ENCODE measurements at regions not wholly inside any gene's neighbourhood (a gene's known extent, or its start where the extent isn't known, plus 50 kb on each side); places are given as distances from the start of the nearest gene placed in this dataset.
A peak's percentile ranks its signal among the peaks of the same experiment; 100 is the strongest.

GRCh38 chr22:48574776-48575617, 1252.7 kb downstream of the BRD1 start (continued):
- TF ChIP-seq HOMEZ (CRISPR knock-in tag; IDR thresholded peaks at IDR 0.05; ENCODE audit: low read depth) (no peak), BCL6 (CRISPR knock-in tag; IDR thresholded peaks at IDR 0.05) (no peak), ZNF367 (CRISPR knock-in tag; IDR thresholded peaks at IDR 0.05; ENCODE audit: borderline replicate concordance) (no peak), U2AF2 (IDR thresholded peaks at IDR 0.05; ENCODE audit: low read depth, low read length) (no peak), ZNF687 (CRISPR knock-in tag; IDR thresholded peaks at IDR 0.05) (peak; percentile 57), CREM (IDR thresholded peaks at IDR 0.05) (no peak), CREM (CRISPR knock-in tag; IDR thresholded peaks at IDR 0.05) (no peak), ZFP91 (CRISPR knock-in tag; IDR thresholded peaks at IDR 0.05; ENCODE audit: borderline replicate concordance) (no peak; the same call in 1 of the 2 replicates), NR3C1 (CRISPR knock-in tag; IDR thresholded peaks at IDR 0.05) (no peak), HOXA9 (CRISPR knock-in tag; IDR thresholded peaks at IDR 0.05; ENCODE audit: borderline replicate concordance) (no peak), ZHX1 (CRISPR knock-in tag; IDR thresholded peaks at IDR 0.05; ENCODE audit: low read depth) (no peak), TIGD3 (CRISPR knock-in tag; IDR thresholded peaks at IDR 0.05; ENCODE audit: borderline replicate concordance) (no peak), TAF15 (IDR thresholded peaks at IDR 0.05; ENCODE audit: low read depth, low read length, poor library complexity, severe bottlenecking) (no peak)

Data from HepG2 (cell line).